Heart left ventricle (tissue), 13 donors: ENCODE measurements at regions not wholly inside any gene's neighbourhood (a gene's known extent, or its start where the extent isn't known, plus 50 kb on each side); places are given as distances from the start of the nearest gene placed in this dataset.

Source experiments
- POLR2A ChIP-seq, 2 donors: fragments of 450-650 bp; IDR thresholded peaks; one replicate each; pipeline ENCODE4 v1.6.1; 2017; ENCODE audit warnings: antibody characterized with exemption in 2 of 2, mild to moderate bottlenecking in 2 of 2, moderate library complexity in 2 of 2
- TF ChIP-seq, protein P1 (sequence below), 12 donors: fragments of 200-600 bp; sonication (generic) in 4 of 12; IDR thresholded peaks; one replicate each; pipeline versions ENCODE4 v1.5.0 to v1.8.0; 2018 to 2022; ENCODE audit warnings: antibody characterized with exemption in 12 of 12, mild to moderate bottlenecking in 5 of 12
- donor health status: ischemic (EF 13 %, LVEDD 7.1; RV severe dilation, severe dysfunction).
- donor health status: DM: no; HTN: yes; CAD: no.
- donor health status: DM: no; HTN: no; CAD: no.
- donor health status: ischemic (EF 25% LVEDD 6.9; RV normal size, moderate dysfunction).
- donor health status: ischemic (EF 25% LVEDD 5.7; RV mildly dilated, moderate dysfunction).
- donor health status: ischemic (EF 35%, LVEDD 5.7; RV mildly dilated, moderate dysfunction).
- donor health status: nonischemic (EF 11% LVEDD 7.7; RV severe dilation, severe dysfunction).
- donor health status: DM: yes; HTN: yes; CAD: no.
- donor health status: PGD.
- donor health status: ischemic (EF 29% LVEDD 5.4; RV normal size, mild dysfunction).
- donor health status: nonischemic (EF 23%, LVEDD 6.1; RV moderate dilation, normal function).

DNA sequence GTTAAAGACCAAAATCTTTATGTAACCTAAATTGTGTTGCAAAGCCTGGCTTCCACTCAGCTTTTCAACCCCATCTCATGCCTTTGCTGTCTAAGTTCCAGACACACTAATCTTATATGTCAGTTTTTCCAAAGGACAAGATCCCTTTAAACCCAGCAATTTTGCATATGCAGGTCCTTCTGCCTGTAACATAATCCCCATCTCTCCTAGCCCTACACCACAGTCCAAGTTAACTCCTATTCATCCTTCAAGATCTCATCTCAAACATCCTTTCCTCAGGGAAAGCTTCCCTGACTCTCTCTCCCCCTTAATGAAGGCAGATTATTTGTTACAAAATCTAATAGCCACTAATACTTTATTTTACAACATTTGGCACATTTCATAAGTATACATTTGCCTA lies 366.3 kb downstream of the PLPP3 start:
- TF ChIP-seq, protein P1, sequence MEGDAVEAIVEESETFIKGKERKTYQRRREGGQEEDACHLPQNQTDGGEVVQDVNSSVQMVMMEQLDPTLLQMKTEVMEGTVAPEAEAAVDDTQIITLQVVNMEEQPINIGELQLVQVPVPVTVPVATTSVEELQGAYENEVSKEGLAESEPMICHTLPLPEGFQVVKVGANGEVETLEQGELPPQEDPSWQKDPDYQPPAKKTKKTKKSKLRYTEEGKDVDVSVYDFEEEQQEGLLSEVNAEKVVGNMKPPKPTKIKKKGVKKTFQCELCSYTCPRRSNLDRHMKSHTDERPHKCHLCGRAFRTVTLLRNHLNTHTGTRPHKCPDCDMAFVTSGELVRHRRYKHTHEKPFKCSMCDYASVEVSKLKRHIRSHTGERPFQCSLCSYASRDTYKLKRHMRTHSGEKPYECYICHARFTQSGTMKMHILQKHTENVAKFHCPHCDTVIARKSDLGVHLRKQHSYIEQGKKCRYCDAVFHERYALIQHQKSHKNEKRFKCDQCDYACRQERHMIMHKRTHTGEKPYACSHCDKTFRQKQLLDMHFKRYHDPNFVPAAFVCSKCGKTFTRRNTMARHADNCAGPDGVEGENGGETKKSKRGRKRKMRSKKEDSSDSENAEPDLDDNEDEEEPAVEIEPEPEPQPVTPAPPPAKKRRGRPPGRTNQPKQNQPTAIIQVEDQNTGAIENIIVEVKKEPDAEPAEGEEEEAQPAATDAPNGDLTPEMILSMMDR (IDR thresholded peaks at IDR 0.05) = no peak
- TF ChIP-seq POLR2A (IDR thresholded peaks at IDR 0.05) = no peak
